GOT3 (cell line): ENCODE measurements at regions not wholly inside any gene's neighbourhood (a gene's known extent, or its start where the extent isn't known, plus 50 kb on each side); places are given as distances from the start of the nearest gene placed in this dataset.

Source experiments
- DNase-seq: peaks from one replicate; lab custom pipeline; 2025; ENCODE audit warnings: mixed read lengths; lab: John Stamatoyannopoulos, UW

DNA sequence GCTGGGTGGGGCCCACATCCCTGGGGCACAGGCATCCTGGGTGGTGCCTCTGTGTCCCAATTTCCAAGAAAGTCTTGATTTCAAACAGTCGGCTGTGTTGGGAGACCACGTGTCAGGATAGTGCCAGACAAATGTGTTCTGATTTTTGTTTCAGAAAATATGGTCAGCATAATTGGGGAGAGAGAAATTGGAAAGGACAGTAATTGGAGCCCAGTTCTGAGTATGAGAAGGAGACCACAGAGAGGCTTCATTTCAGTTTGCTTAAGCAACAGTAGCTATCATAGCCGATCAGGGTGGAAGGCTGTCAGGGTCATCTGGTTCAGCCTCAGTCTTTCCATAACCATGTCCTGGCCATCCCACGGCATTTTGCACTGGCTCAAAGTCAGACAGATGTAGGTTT is 220.7 kb downstream of the CDC5L start:
- no peak for DNase-seq

GRCh38 chr6:44609051-44609612 is 221.6 kb downstream of the CDC5L start:
- DNase-seq = no peak

GRCh38 chr6:44614396-44614795 is 226.9 kb downstream of the CDC5L start:
- no peak for DNase-seq

DNA sequence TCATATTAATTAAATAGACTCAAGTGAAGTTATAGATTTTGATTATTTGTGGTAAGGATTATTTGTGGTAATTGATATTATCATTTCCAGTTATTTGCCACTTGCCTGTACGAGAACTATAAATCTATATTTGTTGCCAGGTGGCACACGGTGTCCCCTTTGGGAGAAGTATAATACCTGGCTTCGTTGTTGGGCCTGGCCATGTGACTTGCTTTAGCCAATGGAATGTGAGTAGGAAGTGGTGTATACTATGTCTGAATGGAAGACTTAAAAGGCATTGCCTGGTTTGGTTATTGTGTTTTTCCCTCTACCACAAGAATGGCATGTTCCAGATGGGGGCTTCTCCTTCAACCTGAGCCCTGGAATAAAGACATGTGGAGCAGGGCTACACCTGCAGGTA is 228.1 kb downstream of the CDC5L start:
- DNase-seq = no peak

GRCh38 chr6:44617416-44617815 is 229.9 kb downstream of the CDC5L start:
- DNase-seq = no peak

GRCh38 chr6:44618371-44618770 is 230.9 kb downstream of the CDC5L start:
- DNase-seq = no peak

DNA sequence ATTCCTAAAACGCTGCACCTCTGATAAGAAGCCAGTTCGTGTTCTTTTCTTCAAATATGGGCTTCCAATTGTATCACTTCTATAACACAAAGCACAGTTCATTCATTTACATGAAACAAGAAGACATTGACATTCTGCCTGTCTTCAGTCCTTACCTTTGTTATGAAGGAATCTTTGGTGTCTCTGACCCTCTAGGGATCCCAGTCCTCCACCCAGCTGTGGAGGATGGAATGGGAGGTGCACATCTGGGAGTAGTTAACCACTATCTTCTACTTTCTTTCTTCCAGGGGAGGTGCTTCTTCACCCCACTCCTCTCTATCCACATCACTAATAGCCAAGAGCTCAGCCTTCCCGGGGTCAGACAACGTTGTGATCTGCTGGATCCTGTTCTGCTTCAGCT is 233.4 kb downstream of the CDC5L start:
- DNase-seq = no peak

GRCh38 chr6:44621846-44622245 is 234.3 kb downstream of the CDC5L start:
- DNase-seq = no peak

GRCh38 chr6:44622555-44622954 is 235.0 kb downstream of the CDC5L start:
- no peak for DNase-seq

- no peak for DNase-seq
Measured at GRCh38 chr6:44622956-44623355, 235.4 kb downstream of the CDC5L start.

GRCh38 chr6:44624226-44624625 is 236.7 kb downstream of the CDC5L start:
- no peak for DNase-seq

GRCh38 chr6:44624936-44625573 is 237.5 kb downstream of the CDC5L start:
- DNase-seq = no peak

GRCh38 chr6:44625996-44626395 is 238.5 kb downstream of the CDC5L start:
- no peak for DNase-seq

DNA sequence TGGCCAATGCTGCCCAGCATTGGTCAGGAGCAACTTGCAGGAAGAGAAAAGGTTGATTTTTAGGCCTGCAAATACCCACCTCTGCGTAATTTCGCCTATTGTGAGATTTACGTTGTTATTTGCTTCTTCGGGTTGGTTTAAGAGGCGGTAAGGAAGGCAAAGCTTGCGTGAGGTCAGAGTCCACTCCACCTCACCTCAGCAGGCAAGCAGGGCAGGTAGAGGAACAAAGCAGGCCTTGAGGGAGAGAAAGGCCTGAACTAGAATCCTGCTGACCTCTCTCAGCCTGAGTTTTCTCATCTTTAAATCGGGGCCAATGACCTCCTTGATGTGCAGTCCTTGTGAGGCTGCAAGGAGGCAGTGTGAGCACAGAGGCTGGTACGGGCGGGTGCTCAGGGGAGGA is 239.1 kb downstream of the CDC5L start:
- DNase-seq = no peak

- no peak for DNase-seq
Measured at GRCh38 chr6:44627091-44627882, 239.8 kb downstream of the CDC5L start.

- no peak for DNase-seq
Measured at GRCh38 chr6:44627883-44628271, 240.4 kb downstream of the CDC5L start.

DNA sequence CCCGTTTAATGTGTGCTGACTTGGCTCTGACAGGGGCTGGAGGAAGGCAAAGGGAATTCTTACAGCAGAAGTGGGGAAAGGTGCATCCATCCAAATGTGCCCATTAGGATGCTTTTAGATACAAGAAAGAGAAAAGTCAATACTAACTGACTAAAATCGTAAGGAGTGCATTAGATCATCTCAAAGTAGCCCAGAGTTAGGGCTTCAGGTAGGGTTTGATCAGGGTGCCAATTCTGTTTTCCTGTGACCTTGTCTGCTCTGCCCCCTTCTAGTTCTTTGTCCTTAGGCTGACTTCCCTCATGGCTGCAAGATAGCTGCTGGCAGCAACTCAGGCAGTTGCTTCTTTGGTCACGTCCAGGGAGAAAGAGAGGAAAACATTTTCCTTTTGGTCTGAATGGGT is 240.8 kb downstream of the CDC5L start:
- DNase-seq = no peak

DNA sequence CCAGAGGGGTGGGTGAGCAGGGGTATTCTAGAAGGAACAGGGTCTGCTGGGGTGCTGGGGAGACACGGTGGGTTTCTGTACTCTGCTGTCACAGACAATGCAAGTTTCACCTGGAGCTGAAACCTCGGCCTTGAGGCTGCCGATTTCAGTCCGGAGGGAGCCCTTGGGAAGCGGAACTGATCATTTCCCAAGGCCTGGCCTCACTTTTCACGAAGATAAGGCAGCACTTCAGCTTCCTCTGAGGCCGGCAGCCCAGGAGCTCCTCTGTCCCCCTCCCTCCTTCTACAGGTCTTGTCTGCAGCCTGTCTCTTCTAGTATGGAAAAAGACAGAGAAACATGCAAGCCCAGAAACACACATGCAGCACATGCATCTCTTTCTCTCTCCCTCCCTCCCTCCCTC is 242.1 kb downstream of the CDC5L start:
- no peak for DNase-seq

DNA sequence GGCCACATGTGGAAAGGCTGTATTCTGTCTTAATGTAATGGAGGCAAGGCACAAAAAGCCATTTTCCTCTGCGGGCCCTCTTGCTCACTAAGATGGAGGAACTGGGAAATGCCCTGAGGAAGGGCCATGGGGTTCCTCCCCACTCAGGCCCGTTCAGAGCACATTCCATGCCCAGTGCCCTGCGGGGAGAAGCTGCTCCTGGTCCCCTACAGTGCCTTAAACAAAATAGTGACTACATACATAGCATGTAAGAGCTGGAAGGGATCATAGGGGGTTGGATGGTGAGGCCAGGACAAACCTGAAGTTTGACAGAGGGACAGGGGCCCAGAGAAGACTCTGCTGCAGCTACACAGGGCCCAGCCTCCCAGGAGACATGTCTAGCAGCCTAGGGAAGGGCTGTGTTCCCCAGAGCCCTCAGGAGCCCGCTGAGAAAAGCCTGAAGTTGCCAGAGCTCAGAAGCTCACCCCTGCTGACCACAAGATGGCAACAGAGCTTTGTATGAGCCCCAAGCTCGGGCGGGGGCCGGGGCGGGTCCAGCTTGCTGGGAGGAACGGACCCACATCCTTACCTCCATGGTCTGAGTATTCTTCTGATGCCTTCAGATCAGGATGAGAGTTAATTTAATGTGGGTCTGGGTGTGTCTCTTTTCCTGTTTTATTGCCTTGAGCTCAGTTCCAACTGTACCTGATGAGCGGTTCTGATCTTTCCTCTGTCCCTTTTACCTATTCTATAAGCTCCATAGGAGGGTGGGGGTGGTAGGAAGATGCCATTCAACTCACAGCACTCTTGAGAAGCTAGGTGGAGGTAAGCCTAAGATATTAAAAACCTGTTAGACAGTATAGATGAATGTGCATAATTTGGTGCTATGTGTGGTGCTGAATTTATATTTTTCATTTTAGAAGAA is 242.9 kb downstream of the CDC5L start:
- DNase-seq = peak; percentile 20

DNA sequence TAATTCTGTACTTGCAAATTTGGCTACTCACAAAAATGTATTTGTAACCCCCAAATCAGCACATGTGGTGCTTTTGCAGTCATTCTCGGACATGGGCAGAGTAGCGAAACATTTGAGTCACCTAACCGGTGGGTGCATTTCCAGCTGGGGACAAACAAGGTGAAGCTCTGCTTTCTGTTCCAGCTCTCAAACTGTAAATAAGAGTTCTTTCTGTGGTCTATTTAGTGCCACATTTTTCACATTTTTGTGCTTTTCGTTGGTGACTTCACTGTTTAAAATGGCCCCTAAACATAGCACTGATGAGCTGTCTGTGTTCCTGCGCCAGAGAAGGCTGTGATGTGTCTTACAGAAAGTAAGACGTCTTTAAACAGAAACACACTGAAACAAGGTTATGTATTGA is 244.5 kb downstream of the CDC5L start:
- DNase-seq = no peak

GRCh38 chr6:44634321-44634720 is 246.8 kb downstream of the CDC5L start:
- DNase-seq = no peak

- DNase-seq = no peak
Measured at GRCh38 chr6:44635486-44635885, 248.0 kb downstream of the CDC5L start.
